ENCODE measurements at regions not wholly inside any gene's neighbourhood (a gene's known extent, or its start where the extent isn't known, plus 50 kb on each side); places are given as distances from the start of the nearest gene placed in this dataset.

DNA sequence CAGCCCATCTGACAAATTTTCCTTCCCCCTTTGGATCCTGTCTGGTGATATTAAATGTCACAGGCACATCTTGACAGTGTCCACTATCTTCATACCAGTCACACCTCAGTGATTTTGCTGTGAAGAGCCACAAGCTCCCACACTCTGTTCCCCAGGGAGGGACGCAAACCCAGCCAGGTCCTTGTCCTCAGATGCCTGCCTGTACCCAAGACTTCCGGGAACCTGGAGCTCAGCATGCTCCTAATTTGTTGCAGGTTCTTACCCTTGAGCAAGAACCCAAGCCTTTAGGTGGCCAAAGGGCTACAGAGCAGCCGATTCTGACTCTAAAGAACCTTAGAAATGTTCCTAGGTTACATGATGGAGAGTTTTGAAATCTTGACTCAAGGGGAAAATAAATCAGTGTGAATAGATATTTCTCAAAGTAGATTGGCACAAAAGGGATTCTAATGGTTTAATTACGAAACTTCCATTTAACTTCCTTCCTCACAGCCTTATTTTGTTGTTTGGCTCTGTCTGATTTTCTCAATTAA, 66.2 kb upstream of the MTHFD1L start:
- H3K36me3 ChIP-seq (ENCODE audit: control insufficient read depth, insufficient read depth, low read length), result no peaks in the 10 kb centered on the region
- no peak overlapping the region for H3K4me3 Mint-ChIP-seq
- H3K9me3 ChIP-seq (ENCODE audit: control insufficient read depth, low read length), result no peaks in the 10 kb centered on the region
- no peak for DNase-seq
- no peaks in the 10 kb centered on the region for H3K9me3 Mint-ChIP-seq
- no peaks in the 10 kb centered on the region for H3K27me3 ChIP-seq (ENCODE audit: control insufficient read depth, insufficient read depth, low read length, poor library complexity, severe bottlenecking)
- 85 to 100% methylated on average over 3 to 4 of the region's 4 CpGs for WGBS, 2 experiments (ENCODE audit: insufficient coverage in 1 of 2, insufficient read length in 1 of 2)
- H3K4me1 Mint-ChIP-seq, result no peaks in the 10 kb centered on the region
- no peaks in the 10 kb centered on the region for H3K27me3 Mint-ChIP-seq (ENCODE audit: insufficient read depth)
- no peak overlapping the region for H3K27ac Mint-ChIP-seq
- H3K36me3 Mint-ChIP-seq (ENCODE audit: low read depth), result no peaks in the 10 kb centered on the region
- no peak overlapping the region for H3K27ac ChIP-seq (ENCODE audit: low read depth, low read length)
- no peak overlapping the region for H3K9ac ChIP-seq (ENCODE audit: extremely low read depth, low read length, poor library complexity, severe bottlenecking)
- no peaks in the 10 kb centered on the region for H3K4me1 ChIP-seq (ENCODE audit: control insufficient read depth, insufficient read depth, low read length)
- no peak overlapping the region for H3K4me3 ChIP-seq (ENCODE audit: low read length)
- TF ChIP-seq CTCF (conservative IDR thresholded peaks at IDR 0.05), result no peak

GRCh38 chr6:150800674-150801314, 64.7 kb upstream of the MTHFD1L start:
- no peak for TF ChIP-seq CTCF (conservative IDR thresholded peaks at IDR 0.05)
- no peaks in the 10 kb centered on the region for H3K9me3 Mint-ChIP-seq
- H3K27ac Mint-ChIP-seq, result no peak overlapping the region
- H3K4me1 Mint-ChIP-seq, result no peaks in the 10 kb centered on the region
- no peak overlapping the region for H3K4me3 ChIP-seq (ENCODE audit: low read length)
- DNase-seq, result no peak
- H3K9me3 ChIP-seq (ENCODE audit: control insufficient read depth, low read length), result no peaks in the 10 kb centered on the region
- 87 to 91% methylated on average over 7 to 8 of the region's 8 CpGs for WGBS, 2 experiments (ENCODE audit: insufficient coverage in 1 of 2, insufficient read length in 1 of 2)
- no peaks in the 10 kb centered on the region for H3K27me3 ChIP-seq (ENCODE audit: control insufficient read depth, insufficient read depth, low read length, poor library complexity, severe bottlenecking)
- no peak overlapping the region for H3K9ac ChIP-seq (ENCODE audit: extremely low read depth, low read length, poor library complexity, severe bottlenecking)
- H3K27ac ChIP-seq (ENCODE audit: low read depth, low read length), result no peak overlapping the region
- no peaks in the 10 kb centered on the region for H3K27me3 Mint-ChIP-seq (ENCODE audit: insufficient read depth)
- no peaks in the 10 kb centered on the region for H3K36me3 Mint-ChIP-seq (ENCODE audit: low read depth)
- H3K4me3 Mint-ChIP-seq, result no peak overlapping the region
- no peaks in the 10 kb centered on the region for H3K4me1 ChIP-seq (ENCODE audit: control insufficient read depth, insufficient read depth, low read length)
- H3K36me3 ChIP-seq (ENCODE audit: control insufficient read depth, insufficient read depth, low read length), result no peaks in the 10 kb centered on the region

- Mint-ChIP-seq H3K4me3 (no peak overlapping the region), H3K36me3 (ENCODE audit: low read depth) (no peaks in the 10 kb centered on the region), H3K9me3 (no peaks in the 10 kb centered on the region), H3K27ac (no peak overlapping the region), H3K4me1 (no peaks in the 10 kb centered on the region), H3K27me3 (ENCODE audit: insufficient read depth) (no peaks in the 10 kb centered on the region)
- 98% methylated on average over 2 of the region's 2 CpGs; no CpG with 5 or more reads in 1 of the 2 experiments for WGBS, 2 experiments (ENCODE audit: insufficient coverage in 1 of 2, insufficient read length in 1 of 2)
- no peak for TF ChIP-seq CTCF (conservative IDR thresholded peaks at IDR 0.05)
- H3K36me3 ChIP-seq (ENCODE audit: control insufficient read depth, insufficient read depth, low read length), result no peaks in the 10 kb centered on the region
- no peaks in the 10 kb centered on the region for H3K4me1 ChIP-seq (ENCODE audit: control insufficient read depth, insufficient read depth, low read length)
- H3K27me3 ChIP-seq (ENCODE audit: control insufficient read depth, insufficient read depth, low read length, poor library complexity, severe bottlenecking), result no peaks in the 10 kb centered on the region
- no peak overlapping the region for H3K9ac ChIP-seq (ENCODE audit: extremely low read depth, low read length, poor library complexity, severe bottlenecking)
- no peak overlapping the region for H3K4me3 ChIP-seq (ENCODE audit: low read length)
- DNase-seq, result no peak
- no peaks in the 10 kb centered on the region for H3K9me3 ChIP-seq (ENCODE audit: control insufficient read depth, low read length)
- no peak overlapping the region for H3K27ac ChIP-seq (ENCODE audit: low read depth, low read length)
These were observed 58.7 kb upstream of the MTHFD1L start for GRCh38 chr6:150806790-150807189.

Measured in endodermal cell (in vitro differentiated cells).